ENCODE measurements at regions not wholly inside any gene's neighbourhood (a gene's known extent, or its start where the extent isn't known, plus 50 kb on each side); places are given as distances from the start of the nearest gene placed in this dataset.
A peak's percentile ranks its signal among the peaks of the same experiment; 100 is the strongest.

DNA sequence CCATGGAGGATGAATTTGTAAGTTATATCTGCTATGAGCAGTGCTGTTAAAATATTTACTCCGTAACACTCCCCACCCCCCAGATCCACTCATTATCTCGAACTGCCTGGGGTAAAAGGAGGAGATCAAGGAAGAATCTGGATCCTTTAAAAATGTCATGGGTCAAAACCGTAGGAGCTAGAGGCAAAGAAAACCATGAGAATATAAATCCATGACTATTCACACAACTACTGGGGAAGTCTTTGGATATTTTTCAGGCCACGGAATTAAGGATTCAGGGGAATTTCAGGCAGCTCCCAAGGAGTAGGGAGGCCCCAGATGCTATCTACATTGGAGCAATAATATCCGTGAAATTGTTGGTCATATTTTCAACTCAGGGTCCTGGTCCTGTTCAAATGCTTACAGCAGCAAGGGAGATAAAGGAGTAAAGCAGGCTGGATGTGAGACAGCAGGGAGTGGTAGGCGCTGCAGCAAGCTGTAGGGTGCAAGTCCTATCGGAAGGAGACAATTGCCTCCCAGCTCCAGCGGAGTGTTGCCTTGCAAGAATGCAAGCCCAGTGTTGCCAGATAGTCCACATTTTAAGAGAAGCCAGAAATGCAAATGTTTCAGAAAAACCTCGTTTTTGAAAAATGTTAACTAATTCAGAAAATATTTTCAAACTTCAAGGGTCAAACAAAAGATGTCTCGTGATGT, 116.2 kb upstream of the KIT start:
- DNase-seq (ENCODE audit: low spot score), result peak; percentile 29

DNA sequence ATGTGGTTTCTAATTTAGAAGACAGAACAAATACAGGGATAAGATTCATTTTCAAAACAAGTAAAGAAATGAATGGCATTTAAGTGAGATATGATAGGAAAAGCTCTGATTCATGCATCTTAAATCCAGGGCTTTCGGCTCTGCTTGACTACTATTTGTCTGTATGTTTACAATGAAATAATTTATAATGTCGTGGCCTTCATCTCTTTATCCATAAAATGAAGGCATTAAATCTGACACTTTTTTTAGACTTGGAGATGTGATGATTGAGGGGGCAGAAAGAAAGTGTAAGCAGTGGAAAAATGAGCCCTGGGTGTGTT, 115.7 kb upstream of the KIT start:
- Histone ChIP-seq H4K20me1 (ENCODE audit: low read depth) (no peaks in the 10 kb centered on the region), H3K9me3 (ENCODE audit: low read depth) (no peaks in the 10 kb centered on the region), H3K27ac (no peak overlapping the region), H3K36me3 (no peaks in the 10 kb centered on the region), H3K27me3 (no peaks in the 10 kb centered on the region), H3K79me2 (ENCODE audit: low read depth) (no peaks in the 10 kb centered on the region), H3F3A (ENCODE audit: low read depth) (peaks cover 16% of the 10 kb centered on the region), H3K4me2 (no peak overlapping the region), H3K4me3 (no peak overlapping the region), H3K4me1 (peaks cover 27% of the 10 kb centered on the region), H2AFZ (replicated peaks) (no peak overlapping the region), H3K9ac (no peak overlapping the region)
- H3K4me3 Mint-ChIP-seq, result no peak overlapping the region
- H3K4me1 Mint-ChIP-seq, result peaks cover 39% of the 10 kb centered on the region
- no peak overlapping the region for H3K27ac Mint-ChIP-seq
- DNase-seq (ENCODE audit: low spot score), result no peak
- peaks cover 17% of the 10 kb centered on the region for H3K27me3 Mint-ChIP-seq (ENCODE audit: insufficient read depth, low read depth)
- TF ChIP-seq, protein P1, sequence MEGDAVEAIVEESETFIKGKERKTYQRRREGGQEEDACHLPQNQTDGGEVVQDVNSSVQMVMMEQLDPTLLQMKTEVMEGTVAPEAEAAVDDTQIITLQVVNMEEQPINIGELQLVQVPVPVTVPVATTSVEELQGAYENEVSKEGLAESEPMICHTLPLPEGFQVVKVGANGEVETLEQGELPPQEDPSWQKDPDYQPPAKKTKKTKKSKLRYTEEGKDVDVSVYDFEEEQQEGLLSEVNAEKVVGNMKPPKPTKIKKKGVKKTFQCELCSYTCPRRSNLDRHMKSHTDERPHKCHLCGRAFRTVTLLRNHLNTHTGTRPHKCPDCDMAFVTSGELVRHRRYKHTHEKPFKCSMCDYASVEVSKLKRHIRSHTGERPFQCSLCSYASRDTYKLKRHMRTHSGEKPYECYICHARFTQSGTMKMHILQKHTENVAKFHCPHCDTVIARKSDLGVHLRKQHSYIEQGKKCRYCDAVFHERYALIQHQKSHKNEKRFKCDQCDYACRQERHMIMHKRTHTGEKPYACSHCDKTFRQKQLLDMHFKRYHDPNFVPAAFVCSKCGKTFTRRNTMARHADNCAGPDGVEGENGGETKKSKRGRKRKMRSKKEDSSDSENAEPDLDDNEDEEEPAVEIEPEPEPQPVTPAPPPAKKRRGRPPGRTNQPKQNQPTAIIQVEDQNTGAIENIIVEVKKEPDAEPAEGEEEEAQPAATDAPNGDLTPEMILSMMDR (IDR thresholded peaks at IDR 0.05), result no peak
- TF ChIP-seq EZH2 (IDR thresholded peaks at IDR 0.05) (no peak), EZH2phosphoT487 (IDR thresholded peaks at IDR 0.05) (no peak)
- H3K36me3 Mint-ChIP-seq, result no peaks in the 10 kb centered on the region
- no peaks in the 10 kb centered on the region for H3K9me3 Mint-ChIP-seq

More for the DNA sequence above, 116.2 kb upstream of the KIT start:
- Histone ChIP-seq H3K9me3 (ENCODE audit: low read depth) (no peaks in the 10 kb centered on the region), H2AFZ (replicated peaks) (no peak overlapping the region), H3K9ac (no peak overlapping the region), H3K4me1 (peaks cover 27% of the 10 kb centered on the region), H3F3A (ENCODE audit: low read depth) (peaks cover 16% of the 10 kb centered on the region), H3K79me2 (ENCODE audit: low read depth) (no peaks in the 10 kb centered on the region), H3K4me2 (no peak overlapping the region), H3K4me3 (no peak overlapping the region), H4K20me1 (ENCODE audit: low read depth) (no peaks in the 10 kb centered on the region), H3K27me3 (no peaks in the 10 kb centered on the region), H3K27ac (no peak overlapping the region), H3K36me3 (no peaks in the 10 kb centered on the region)
- Mint-ChIP-seq H3K4me3 (no peak overlapping the region), H3K27ac (no peak overlapping the region), H3K9me3 (no peaks in the 10 kb centered on the region), H3K4me1 (peaks cover 39% of the 10 kb centered on the region), H3K36me3 (no peaks in the 10 kb centered on the region), H3K27me3 (ENCODE audit: insufficient read depth, low read depth) (peaks cover 17% of the 10 kb centered on the region)
- TF ChIP-seq, protein P1 (IDR thresholded peaks at IDR 0.05), result no peak
- TF ChIP-seq EZH2 (IDR thresholded peaks at IDR 0.05) (no peak), EZH2phosphoT487 (IDR thresholded peaks at IDR 0.05) (no peak)

DNA sequence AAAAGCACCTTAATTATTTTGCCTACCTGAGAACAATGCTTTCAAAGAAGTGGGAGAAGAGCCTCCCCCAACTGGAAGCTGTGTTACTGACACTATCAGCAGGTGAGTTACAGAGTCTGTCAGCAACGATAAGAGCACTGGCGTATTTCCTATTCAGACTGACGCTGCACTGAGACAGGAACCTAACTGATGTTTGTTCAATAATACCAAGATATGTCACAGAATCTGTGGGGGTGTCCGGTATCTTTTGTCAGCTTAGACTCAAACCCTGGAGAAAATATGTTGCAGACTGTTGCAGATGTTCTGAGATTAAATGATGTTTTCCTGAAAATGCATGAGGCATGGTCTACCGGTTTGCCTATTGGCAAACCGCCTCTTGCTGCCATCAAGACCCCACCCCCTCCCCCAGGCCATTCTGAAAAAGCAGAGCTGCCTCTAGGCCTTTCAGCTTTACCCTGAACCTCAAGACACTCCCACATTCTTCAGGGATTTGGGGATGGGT, 115.2 kb upstream of the KIT start:
- Histone ChIP-seq H3K27ac (no peak overlapping the region), H3K9me3 (ENCODE audit: low read depth) (no peaks in the 10 kb centered on the region), H3K4me3 (no peak overlapping the region), H3K4me1 (peaks cover 27% of the 10 kb centered on the region), H3K79me2 (ENCODE audit: low read depth) (no peaks in the 10 kb centered on the region), H3K4me2 (no peak overlapping the region), H3K27me3 (no peaks in the 10 kb centered on the region), H3F3A (ENCODE audit: low read depth) (peaks cover 16% of the 10 kb centered on the region), H2AFZ (replicated peaks) (no peak overlapping the region), H3K9ac (no peak overlapping the region), H3K36me3 (no peaks in the 10 kb centered on the region), H4K20me1 (ENCODE audit: low read depth) (no peaks in the 10 kb centered on the region)
- peak; percentile 55 for DNase-seq (ENCODE audit: low spot score)
- peaks cover 42% of the 10 kb centered on the region for H3K4me1 Mint-ChIP-seq
- no peaks in the 10 kb centered on the region for H3K9me3 Mint-ChIP-seq
- H3K27ac Mint-ChIP-seq, result no peak overlapping the region
- H3K4me3 Mint-ChIP-seq, result no peak overlapping the region
- peaks cover 15% of the 10 kb centered on the region for H3K27me3 Mint-ChIP-seq (ENCODE audit: insufficient read depth, low read depth)
- TF ChIP-seq EZH2 (IDR thresholded peaks at IDR 0.05) (no peak), EZH2phosphoT487 (IDR thresholded peaks at IDR 0.05) (no peak)
- TF ChIP-seq, protein P1 (IDR thresholded peaks at IDR 0.05), result no peak
- no peaks in the 10 kb centered on the region for H3K36me3 Mint-ChIP-seq

All from neural progenitor cell (in vitro differentiated cells).